BLaER1 treated with 17β-estradiol and CSF1 and Interleukin-3, amounts not matched to agents 10 nM and 100 nM (cell line): ENCODE measurements at regions not wholly inside any gene's neighbourhood (a gene's known extent, or its start where the extent isn't known, plus 50 kb on each side); places are given as distances from the start of the nearest gene placed in this dataset.
"Not testable (repeated sequence)": the region's sequence is repeated elsewhere in the genome, so short reads cannot be mapped to it uniquely, and the experiment has no call there.

Source experiments
- H3K27ac ChIP-seq, 11 experiments: shearing (Covaris generic); formaldehyde crosslinking; 2 replicates each; pipeline ENCODE4 v1.8.1; 2022
- H3K27me3 ChIP-seq, 11 experiments: shearing (Covaris generic); formaldehyde crosslinking; 2 replicates each; pipeline ENCODE4 v1.8.1; 2022
- H3K36me3 ChIP-seq, 11 experiments: shearing (Covaris generic); formaldehyde crosslinking; 2 replicates each; pipeline ENCODE4 v1.8.1; 2022
- H3K4me1 ChIP-seq, 10 experiments: shearing (Covaris generic); formaldehyde crosslinking; 2 replicates each; pipeline ENCODE4 v1.8.1; 2022
- H3K4me2 ChIP-seq, 11 experiments: shearing (Covaris generic); formaldehyde crosslinking; 2 replicates each; pipeline ENCODE4 v1.8.1; 2022
- H3K4me3 ChIP-seq, 10 experiments: shearing (Covaris generic); formaldehyde crosslinking; 2 replicates each; pipeline ENCODE4 v1.8.1; 2022
- H3K9ac ChIP-seq, 11 experiments: shearing (Covaris generic); formaldehyde crosslinking; 2 replicates each; pipeline ENCODE4 v1.8.1; 2022
- H3K9me3 ChIP-seq, 11 experiments: shearing (Covaris generic); formaldehyde crosslinking; replicated peaks in 1 of 11; 2 replicates each; pipeline ENCODE4 v1.8.1; 2022
- H4K20me1 ChIP-seq, 11 experiments: shearing (Covaris generic); formaldehyde crosslinking; 2 replicates each; pipeline ENCODE4 v1.8.1; 2022
- Cebpa-rat ChIP-seq, 11 experiments: shearing (Covaris generic); IDR thresholded peaks; 2 replicates each; pipeline ENCODE4 v1.8.1; 2022

DNA sequence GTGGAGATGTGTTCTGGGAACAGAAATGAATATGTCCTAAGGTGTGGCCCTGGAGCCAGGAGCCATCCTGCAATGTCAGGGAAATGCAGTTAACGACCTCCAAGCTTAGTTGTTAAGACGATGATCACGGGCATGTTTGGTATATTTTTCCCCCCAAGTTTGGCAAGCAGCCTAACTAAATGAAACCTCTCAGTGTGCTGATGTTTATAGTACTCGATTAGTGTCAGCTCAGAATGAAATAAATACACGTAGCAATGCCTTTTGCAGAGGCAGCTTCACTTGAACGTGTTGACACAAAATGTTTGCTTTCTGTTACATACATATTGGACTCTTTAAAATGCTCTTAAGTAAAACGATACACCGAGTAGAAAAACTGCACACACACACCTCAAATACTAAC, 76.2 kb upstream of the OLIG3 start:
- Histone ChIP-seq H3K27me3 (no peaks in the 10 kb centered on the region), H3K36me3 (no peaks in the 10 kb centered on the region), H4K20me1 (no peaks in the 10 kb centered on the region), H3K4me2 (no peak overlapping the region), H3K4me3 (no peak overlapping the region), H3K4me1 (peaks cover 0 to 13% (median 7%) of the 10 kb centered on the region in 10 experiments; a peak in 8 of 20 replicates), H3K27ac (no peak overlapping the region), H3K9me3 (0 out of 22 replicates have a peak, but pooled peaks cover 0 to 2% (median 0%) of the 10 kb centered on the region in 11 experiments), H3K9ac (no peak overlapping the region)
- TF ChIP-seq Cebpa-rat (IDR thresholded peaks at IDR 0.05), result no peak

DNA sequence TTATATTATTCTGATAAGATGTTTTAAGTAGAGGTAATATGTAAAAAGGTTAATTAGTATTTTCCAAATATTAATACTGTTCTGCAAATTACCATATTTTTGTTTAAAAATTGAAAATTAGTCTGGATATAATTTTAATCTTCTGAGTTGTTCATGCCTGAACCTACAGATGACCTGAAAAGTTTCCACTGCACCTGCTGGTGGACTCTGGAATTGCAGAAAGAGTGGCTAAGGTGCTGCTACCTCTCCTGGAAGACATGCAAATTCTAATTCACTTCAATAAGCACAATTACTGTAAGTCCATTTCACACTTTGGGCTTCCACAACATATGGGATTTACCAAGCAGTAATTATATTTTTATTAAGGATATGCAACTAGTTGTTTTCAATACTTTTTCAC, 77.7 kb upstream of the OLIG3 start:
- no peak for TF ChIP-seq Cebpa-rat (IDR thresholded peaks at IDR 0.05)
- H3K4me2 ChIP-seq, result no peak overlapping the region
- no peaks in the 10 kb centered on the region for H3K9me3 ChIP-seq
- H3K27ac ChIP-seq, result no peak overlapping the region
- no peaks in the 10 kb centered on the region for H3K36me3 ChIP-seq
- no peaks in the 10 kb centered on the region for H3K27me3 ChIP-seq
- no peak overlapping the region for H3K4me3 ChIP-seq
- H3K4me1 ChIP-seq, result peaks cover 0 to 13% (median 7%) of the 10 kb centered on the region in 10 experiments; a peak in 8 of 20 replicates
- H4K20me1 ChIP-seq, result no peaks in the 10 kb centered on the region
- H3K9ac ChIP-seq, result no peak overlapping the region

DNA sequence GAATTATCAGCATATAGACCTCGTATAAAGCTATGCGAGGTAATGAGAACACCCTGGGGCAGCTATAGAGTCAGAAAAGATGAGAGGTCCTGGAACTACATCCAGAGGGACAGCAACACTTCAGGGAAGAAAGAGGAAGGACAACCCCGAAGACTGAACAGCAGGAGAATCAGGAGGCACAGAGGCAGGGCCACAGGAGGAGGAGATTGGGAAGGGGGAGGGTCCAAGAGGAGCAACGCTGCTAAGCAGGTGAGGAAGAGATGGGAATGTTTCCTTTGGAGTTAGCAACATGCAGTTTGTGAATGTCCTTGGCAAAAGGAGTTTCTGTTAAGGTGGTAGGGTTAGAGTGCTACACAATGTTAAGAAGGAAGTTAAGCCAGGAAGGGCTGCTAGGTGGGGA, 79.5 kb upstream of the OLIG3 start:
- Histone ChIP-seq H3K36me3 (no peaks in the 10 kb centered on the region), H3K27ac (no peak overlapping the region), H4K20me1 (no peaks in the 10 kb centered on the region), H3K9me3 (no peaks in the 10 kb centered on the region), H3K4me1 (no peaks in the 10 kb centered on the region), H3K4me3 (no peak overlapping the region), H3K9ac (no peak overlapping the region), H3K27me3 (no peaks in the 10 kb centered on the region), H3K4me2 (no peak overlapping the region)
- TF ChIP-seq Cebpa-rat (IDR thresholded peaks at IDR 0.05), result no peak

DNA sequence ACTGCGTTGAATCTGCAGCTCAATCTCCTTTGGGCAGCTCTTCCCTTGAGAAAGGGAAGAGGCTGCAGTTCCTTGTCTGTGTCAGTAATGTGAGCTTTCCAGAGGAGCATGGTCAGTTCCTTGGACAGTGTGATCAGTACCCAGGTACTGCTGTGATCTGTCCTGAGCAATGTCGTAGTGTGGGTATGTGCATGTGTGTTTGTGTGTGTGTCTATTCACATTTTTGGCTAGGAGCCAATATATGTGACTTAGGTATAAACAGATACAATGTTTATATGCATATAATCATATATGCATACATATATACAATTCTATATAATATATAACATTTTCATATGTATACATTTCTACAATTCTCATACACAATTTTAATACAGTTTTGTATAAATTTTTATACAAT, 85.4 kb upstream of the OLIG3 start:
- Histone ChIP-seq H3K4me1 (peaks cover 6 to 13% (median 11%) of the 10 kb centered on the region in 10 experiments; a peak in 17 of 20 replicates), H3K4me3 (no peak overlapping the region)

DNA sequence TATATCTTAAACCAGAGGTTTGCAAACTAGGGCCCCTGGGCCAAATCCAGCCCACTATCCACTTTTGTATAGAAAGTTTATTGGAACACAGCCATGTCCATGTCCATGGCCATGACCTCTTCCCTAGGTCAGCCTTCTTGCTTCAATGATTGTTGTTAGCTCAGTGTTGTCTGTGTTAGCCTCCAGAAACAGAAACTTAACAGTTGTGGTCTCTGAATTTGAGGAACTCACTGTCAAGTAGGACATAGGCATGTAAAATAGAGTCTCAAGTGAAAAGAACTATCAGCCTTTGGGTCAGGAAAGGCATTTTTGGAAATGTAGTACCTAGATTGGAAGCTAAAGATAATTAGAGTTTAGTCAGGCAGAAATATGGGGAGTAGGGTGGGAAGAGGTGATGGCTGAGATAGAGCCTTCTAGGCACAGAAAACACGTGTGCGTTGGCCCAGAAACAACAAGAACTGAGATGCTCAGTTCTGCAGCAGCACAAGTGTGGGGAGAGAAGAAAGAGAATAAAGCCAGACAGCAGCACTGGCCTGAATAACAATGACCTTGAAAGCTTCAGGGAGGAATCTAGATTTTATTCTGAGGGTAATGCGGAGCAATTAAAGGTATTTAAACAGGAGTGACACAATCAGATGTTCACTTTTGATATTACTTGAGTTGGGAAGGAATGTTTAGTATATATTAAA, 87.0 kb upstream of the OLIG3 start:
- H3K4me2 ChIP-seq, result peak overlapping the region in 8 of 11 experiments; percentile 9 to 42 (median 34); a peak in 12 of 22 replicates
- no peak overlapping the region for H3K9ac ChIP-seq
- H3K27me3 ChIP-seq, result no peaks in the 10 kb centered on the region
- no peaks in the 10 kb centered on the region for H3K9me3 ChIP-seq
- no peak overlapping the region for H3K4me3 ChIP-seq
- H3K27ac ChIP-seq, result no peak overlapping the region
- H3K36me3 ChIP-seq, result no peaks in the 10 kb centered on the region
- H4K20me1 ChIP-seq, result no peaks in the 10 kb centered on the region
- H3K4me1 ChIP-seq, result peaks cover 6 to 13% (median 11%) of the 10 kb centered on the region in 10 experiments; a peak in 17 of 20 replicates
- no peak for TF ChIP-seq Cebpa-rat (IDR thresholded peaks at IDR 0.05)

More for the DNA sequence above, 85.4 kb upstream of the OLIG3 start:
- Histone ChIP-seq H3K9ac (no peak overlapping the region), H3K27me3 (no peaks in the 10 kb centered on the region), H3K27ac (no peak overlapping the region), H3K36me3 (no peaks in the 10 kb centered on the region), H4K20me1 (no peaks in the 10 kb centered on the region), H3K4me2 (no peak overlapping the region), H3K9me3 (no peaks in the 10 kb centered on the region)
- no peak for TF ChIP-seq Cebpa-rat (IDR thresholded peaks at IDR 0.05)

DNA sequence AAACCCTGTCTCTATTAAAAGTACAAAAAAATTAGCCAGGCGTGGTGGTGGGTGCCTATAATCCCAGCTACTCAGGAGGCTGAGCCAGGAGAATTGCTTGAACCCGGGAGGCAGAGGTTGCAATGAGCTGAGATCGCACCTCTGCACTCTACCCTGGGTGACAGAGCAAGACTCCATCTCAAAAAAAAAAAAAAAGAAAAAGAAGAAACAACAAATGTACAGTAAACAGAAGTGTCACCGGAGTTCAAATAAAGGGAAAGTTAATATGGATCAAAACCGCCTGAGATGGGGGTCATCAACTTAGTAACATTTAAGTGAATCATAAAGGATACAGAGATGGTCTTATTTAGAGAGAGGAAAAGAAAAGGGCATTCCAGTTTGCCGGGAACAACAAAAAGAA, 89.3 kb upstream of the OLIG3 start:
- not testable (repeated sequence) for H3K9me3 ChIP-seq, H3K4me3 ChIP-seq, H3K36me3 ChIP-seq, H3K9ac ChIP-seq, H3K27me3 ChIP-seq, H3K27ac ChIP-seq, H4K20me1 ChIP-seq, H3K4me2 ChIP-seq
- peaks cover 6 to 13% (median 11%) of the 10 kb centered on the region in 10 experiments; a peak in 17 of 20 replicates for H3K4me1 ChIP-seq

DNA sequence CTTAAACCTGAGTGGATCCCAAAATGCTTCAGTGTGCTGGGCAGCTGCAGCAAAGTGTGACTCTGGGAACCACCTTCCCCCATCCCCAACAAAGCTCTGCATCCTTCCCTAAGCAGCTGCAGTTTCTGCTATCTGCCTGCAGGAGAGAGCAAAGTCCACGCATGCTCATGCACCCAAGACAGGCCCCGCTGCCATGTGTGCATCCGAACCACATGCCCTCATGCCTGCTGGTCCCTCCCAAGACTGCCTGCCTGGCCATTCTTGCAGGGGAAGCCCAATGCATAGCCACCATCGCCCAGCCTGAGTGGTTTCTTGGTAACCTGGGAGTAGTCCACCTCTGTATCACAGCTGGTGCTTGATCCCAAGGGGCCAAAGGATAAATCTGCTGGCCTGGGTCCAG, 94.3 kb upstream of the OLIG3 start:
- no peaks in the 10 kb centered on the region for H3K36me3 ChIP-seq
- no peaks in the 10 kb centered on the region for H3K27me3 ChIP-seq
- no peak for TF ChIP-seq Cebpa-rat (IDR thresholded peaks at IDR 0.05)
- H3K27ac ChIP-seq, result no peak overlapping the region
- H4K20me1 ChIP-seq, result no peaks in the 10 kb centered on the region
- no peak overlapping the region for H3K9ac ChIP-seq
- no peaks in the 10 kb centered on the region for H3K4me1 ChIP-seq
- H3K4me3 ChIP-seq, result no peak overlapping the region
- no peak overlapping the region for H3K4me2 ChIP-seq
- peaks cover 26 to 51% (median 42%) of the 10 kb centered on the region in 11 experiments for H3K9me3 ChIP-seq

DNA sequence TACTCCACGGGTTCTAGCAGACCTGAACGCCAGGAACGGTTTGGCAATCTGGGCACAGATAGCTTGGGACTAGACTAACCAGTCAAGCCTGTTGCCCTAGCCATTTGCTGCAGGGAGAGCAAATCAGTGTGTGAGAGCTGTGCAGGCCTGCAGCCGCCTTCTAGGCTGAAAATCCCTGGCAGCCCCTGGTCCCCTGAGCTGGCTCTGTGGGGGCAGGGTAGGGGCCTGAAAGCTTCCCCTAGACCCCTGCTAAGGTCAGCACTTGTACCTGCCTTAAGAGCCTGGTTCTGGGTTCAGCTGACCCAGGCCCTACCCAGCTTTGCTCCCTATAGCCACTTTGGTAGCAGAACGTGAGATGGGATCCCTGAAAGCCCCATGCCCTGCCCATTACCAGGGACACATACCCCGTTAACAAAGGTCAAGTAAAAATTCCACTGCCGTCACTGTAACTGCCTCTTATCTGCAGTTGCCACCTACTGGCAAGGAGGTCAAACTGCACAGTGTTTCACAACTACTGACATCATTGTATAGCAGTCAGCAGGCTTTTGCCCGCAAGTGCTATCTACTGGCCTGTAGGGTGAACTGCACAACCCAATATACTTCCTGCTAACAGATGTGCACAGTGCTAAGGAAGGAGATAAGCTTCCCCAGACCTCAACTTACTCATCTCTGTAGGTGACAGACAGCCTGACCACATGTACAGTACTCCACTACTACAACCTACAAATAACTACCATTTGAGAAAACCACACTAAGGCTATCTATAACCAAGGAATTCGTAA, 95.1 kb upstream of the OLIG3 start:
- Histone ChIP-seq H3K36me3 (no peaks in the 10 kb centered on the region), H3K4me1 (no peaks in the 10 kb centered on the region), H3K4me2 (no peak overlapping the region), H3K27ac (no peak overlapping the region), H3K9ac (no peak overlapping the region), H3K4me3 (no peak overlapping the region), H3K9me3 (peaks cover 26 to 59% (median 49%) of the 10 kb centered on the region in 11 experiments), H3K27me3 (no peaks in the 10 kb centered on the region), H4K20me1 (no peaks in the 10 kb centered on the region)
- TF ChIP-seq Cebpa-rat (IDR thresholded peaks at IDR 0.05), result peak in 1 of 11 experiments; percentile 28; a peak in 1 of 22 replicates

DNA sequence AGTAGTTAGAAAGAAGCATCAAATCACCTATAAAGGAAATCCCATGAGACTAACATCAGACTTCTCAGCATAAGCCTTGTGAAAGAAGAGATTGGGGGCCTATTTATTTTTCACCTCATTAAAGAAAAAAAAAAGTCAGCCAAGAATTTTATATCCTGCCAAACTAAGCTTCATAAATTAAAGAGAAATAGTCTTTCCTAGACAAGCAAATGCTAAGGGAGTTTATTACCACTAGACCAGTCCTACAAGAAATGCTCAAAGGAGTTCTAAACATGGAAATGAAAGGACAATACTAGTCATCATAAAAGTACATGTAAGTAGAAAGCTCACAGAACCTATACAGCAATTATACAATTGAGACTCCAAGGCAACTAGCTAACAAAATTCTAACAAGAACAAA, 96.5 kb upstream of the OLIG3 start:
- H3K27ac ChIP-seq, result no peak overlapping the region

More for the DNA sequence above, 96.5 kb upstream of the OLIG3 start:
- Histone ChIP-seq H3K4me2 (no peak overlapping the region), H3K4me3 (no peak overlapping the region), H3K4me1 (no peaks in the 10 kb centered on the region), H3K9ac (no peak overlapping the region), H3K27me3 (no peaks in the 10 kb centered on the region), H4K20me1 (no peaks in the 10 kb centered on the region), H3K36me3 (no peaks in the 10 kb centered on the region), H3K9me3 (peaks cover 35 to 71% (median 55%) of the 10 kb centered on the region in 11 experiments)
- no peak for TF ChIP-seq Cebpa-rat (IDR thresholded peaks at IDR 0.05)
